HepG2 (cell line): ENCODE measurements at regions not wholly inside any gene's neighbourhood (a gene's known extent, or its start where the extent isn't known, plus 50 kb on each side); places are given as distances from the start of the nearest gene placed in this dataset.

Experiments
- ATAC-seq: fragments of 200-7000 bp; cut with Tn5 transposase; 3 replicates; pipeline ENCODE4 v1.9.1; 2020; ENCODE audit warnings: mild to moderate bottlenecking, moderate library complexity
- BruUV-seq: library from RNA; stranded (reverse); fragments of 400-500 nt; replicated peaks from 2 replicates; lab custom pipeline; 2021; lab: Mats Ljungman, UMichigan
- CTCF ChIA-PET: fragments of 300-600 bp; formaldehyde crosslinking; extraction: SDS; loops from one replicate; lab custom pipeline; 2021; ENCODE audit warnings: low total read pairs, inconsistent platforms, low intra/inter-chr PET ratio; lab: Yijun Ruan, JAX
- POLR2A ChIA-PET: fragments of 350-600 bp; sonication (Branson Sonifier 250); formaldehyde crosslinking; loops from one replicate; lab custom pipeline; 2020; ENCODE audit warnings: antibody characterized with exemption, inconsistent platforms; lab: Yijun Ruan, JAX
- DNase-seq: peaks from one replicate; pipeline ENCODE4 v3.0.0-alpha.2; 2015; ENCODE audit warnings: low spot score
- FAIRE-seq: peaks from 3 replicates; lab custom pipeline; 2011; peaks lifted over from hg19 to GRCh38; lab: Jason Lieb, UNC
- H2AFZ ChIP-seq: one replicate; pipeline ENCODE4 v1.6.1; 2011; ENCODE audit warnings: low read length, inconsistent platforms
- H3K27ac ChIP-seq: fragments of 300-600 bp; 3 replicates; pipeline ENCODE4 v1.8.0; 2011; ENCODE audit warnings: mixed run types, mild to moderate bottlenecking, mixed read lengths, low read length, inconsistent platforms; ENCODE audit not compliant: insufficient read depth; ENCODE audit errors: extremely low read length
- H3K27me3 ChIP-seq, 2 experiments: fragments of 200-600 bp in 1 of 2; 2 replicates in 1 of 2; 3 replicates in 1 of 2; pipeline versions ENCODE4 v1.6.0 to v1.8.0; 2011; ENCODE audit warnings: low read length in 2 of 2, mild to moderate bottlenecking in 2 of 2, moderate library complexity in 2 of 2, inconsistent platforms in 1 of 2; ENCODE audit not compliant: insufficient read depth in 2 of 2, control insufficient read depth in 1 of 2
- H3K36me3 ChIP-seq, 2 experiments: fragments of 200-600 bp in 1 of 2; replicated peaks in 1 of 2; 2 replicates in 1 of 2; 3 replicates in 1 of 2; pipeline versions ENCODE4 v1.5.1 to v1.8.0; 2011; ENCODE audit warnings: low read length in 2 of 2, inconsistent platforms in 1 of 2; ENCODE audit not compliant: insufficient read depth in 2 of 2, control insufficient read depth in 1 of 2
- H3K4me1 ChIP-seq: 2 replicates; pipeline ENCODE4 v1.5.1; 2012; ENCODE audit warnings: low read length, inconsistent platforms; ENCODE audit not compliant: insufficient read depth
- H3K4me2 ChIP-seq: 2 replicates; pipeline ENCODE4 v1.6.0; 2011; ENCODE audit warnings: low read depth, low read length, inconsistent platforms
- H3K4me3 ChIP-seq, 3 experiments: fragments of 200-600 bp in 1 of 3; sonication (generic), shearing (Covaris generic) in 1 of 3; replicated peaks in 1 of 3; 2 replicates each; pipeline ENCODE4 v1.5.1; 2011 to 2016; ENCODE audit warnings: low read length in 3 of 3, inconsistent platforms in 2 of 3, low read depth in 2 of 3, mild to moderate bottlenecking in 2 of 3, control low read depth in 1 of 3, mixed read lengths in 1 of 3; ENCODE audit not compliant: insufficient read depth in 1 of 3
- H3K79me2 ChIP-seq: one replicate; pipeline ENCODE4 v1.6.1; 2011; ENCODE audit warnings: low read length, inconsistent platforms; ENCODE audit not compliant: insufficient read depth
- H3K9ac ChIP-seq: 2 replicates; pipeline ENCODE4 v1.6.0; 2011; ENCODE audit warnings: mild to moderate bottlenecking, low read depth, low read length, inconsistent platforms; ENCODE audit not compliant: insufficient read depth
- H3K9me3 ChIP-seq: 2 replicates; pipeline ENCODE4 v1.5.1; 2012; ENCODE audit warnings: mild to moderate bottlenecking, low read length
- H4K20me1 ChIP-seq: 2 replicates; pipeline ENCODE4 v1.6.0; 2011; ENCODE audit warnings: inconsistent platforms, mild to moderate bottlenecking, low read length, moderate library complexity; ENCODE audit not compliant: insufficient read depth
- ETS1 ChIP-seq: sonication (generic); formaldehyde crosslinking; IDR thresholded peaks from 2 replicates; pipeline ENCODE4 v1.4.0; 2020; ENCODE audit warnings: missing genetic modification reagents
- GZF1 ChIP-seq: sonication (generic); formaldehyde crosslinking; IDR thresholded peaks from 2 replicates; pipeline ENCODE4 v1.5.1; 2020; ENCODE audit warnings: mild to moderate bottlenecking, missing genetic modification reagents
- MED13 ChIP-seq: sonication (generic); formaldehyde crosslinking; IDR thresholded peaks from 2 replicates; pipeline ENCODE4 v1.5.0; 2020; ENCODE audit warnings: missing genetic modification reagents
- RCOR2 ChIP-seq: IDR thresholded peaks from 2 replicates; pipeline ENCODE4 v1.6.1; 2016; ENCODE audit warnings: missing biosample characterization, missing genetic modification reagents
- RELA ChIP-seq: sonication (generic); formaldehyde crosslinking; IDR thresholded peaks from 2 replicates; pipeline ENCODE4 v1.4.0; 2020; ENCODE audit warnings: missing genetic modification reagents
- SRY ChIP-seq: sonication (generic); formaldehyde crosslinking; IDR thresholded peaks from 2 replicates; pipeline ENCODE4 v1.8.0; 2022; ENCODE audit warnings: mild to moderate bottlenecking, missing genetic modification reagents
- ZBTB1 ChIP-seq: sonication (generic); formaldehyde crosslinking; IDR thresholded peaks from 2 replicates; pipeline ENCODE4 v1.4.0; 2020; ENCODE audit warnings: missing genetic modification reagents, borderline replicate concordance
- ZBTB8A ChIP-seq: sonication (generic); formaldehyde crosslinking; IDR thresholded peaks from 2 replicates; pipeline ENCODE4 v1.4.0; 2020; ENCODE audit warnings: mild to moderate bottlenecking, low read depth, missing genetic modification reagents, borderline replicate concordance
- ZNF292 ChIP-seq: sonication (generic); formaldehyde crosslinking; IDR thresholded peaks from 2 replicates; pipeline ENCODE4 v1.8.1; 2022; ENCODE audit warnings: mild to moderate bottlenecking, low read depth, missing genetic modification reagents, borderline replicate concordance
- ZNF549 ChIP-seq: sonication (generic); formaldehyde crosslinking; IDR thresholded peaks from 2 replicates; pipeline ENCODE4 v1.5.0; 2020; ENCODE audit warnings: missing genetic modification reagents
- ZNF557 ChIP-seq: sonication (generic); formaldehyde crosslinking; IDR thresholded peaks from 2 replicates; pipeline ENCODE4 v1.4.0; 2020; ENCODE audit warnings: missing genetic modification reagents
- ZNF562 ChIP-seq: sonication (generic); formaldehyde crosslinking; IDR thresholded peaks from 2 replicates; pipeline ENCODE4 v1.8.0; 2022; ENCODE audit warnings: missing genetic modification reagents, borderline replicate concordance
- WGBS: methylation state at CpG from one replicate; pipeline ENCODE4 v1.1.6; 2017; ENCODE audit warnings: low lambda C conversion rate; 5-methylcytosine and 5-hydroxymethylcytosine counted together
- in situ Hi-C: cut with HindIII; loops from 2 replicates; pipeline ENCODE4 v1.10.0; 2017; ENCODE audit warnings: low pct_unique_long_range_greater_than_20kb; ENCODE audit not compliant: extremely low pct_ligation_motif_present
- intact Hi-C: fragments of 100-400 bp; cut with micrococcal nuclease; formaldehyde crosslinking; loops from one replicate; pipeline ENCODE4 v1.10.0; 2022; ENCODE audit not compliant: unreplicated experiment

- Histone ChIP-seq H3K79me2 (no peaks in the 10 kb centered on the region), H4K20me1 (no peaks in the 10 kb centered on the region), H2AFZ (no peak overlapping the region), H3K36me3 (no peaks in the 10 kb centered on the region), H3K27ac (no peak overlapping the region), H3K9me3 (no peaks in the 10 kb centered on the region), H3K9ac (no peak overlapping the region), H3K4me3 (no peak overlapping the region), H3K4me2 (no peak overlapping the region), H3K27me3 (peaks cover 0 to 11% of the 10 kb centered on the region in 2 experiments; a peak in 3 of 5 replicates), H3K4me1 (no peaks in the 10 kb centered on the region)
- no peak for TF ChIP-seq ZNF557 (CRISPR knock-in tag)
- no peak for TF ChIP-seq ZNF292
- no peak for TF ChIP-seq ZNF562 (CRISPR knock-in tag)
- no peak for TF ChIP-seq MED13
- TF ChIP-seq GZF1 (CRISPR knock-in tag) = no peak
- no peak for TF ChIP-seq ETS1 (CRISPR knock-in tag)
- ChIA-PET POLR2A (no interaction called here), CTCF (no interaction called here)
- FAIRE-seq (no peak), DNase-seq (no peak), ATAC-seq (no peak)
- WGBS = 3% methylated on average over 6 of the region's 6 CpGs
- BruUV-seq = no TSS peak
- intact Hi-C loops (no loop called here), in situ Hi-C loops (no loop called here)
Measured at GRCh38 chr15:61753018-61753710, 307.1 kb downstream of the VPS13C start.

GRCh38 chr15:61752001-61752400 is 308.2 kb downstream of the VPS13C start:
- TF ChIP-seq SRY (CRISPR knock-in tag) (no peak), RELA (CRISPR knock-in tag) (no peak), ZBTB1 (CRISPR knock-in tag) (no peak), RCOR2 (CRISPR knock-in tag) (no peak), ZNF549 (CRISPR knock-in tag) (no peak), ZBTB8A (no peak)
- DNase-seq = no peak
- POLR2A ChIA-PET = no interaction called here
- Histone ChIP-seq H3K79me2 (no peaks in the 10 kb centered on the region), H3K9me3 (no peaks in the 10 kb centered on the region), H3K27ac (no peak overlapping the region), H3K4me2 (no peak overlapping the region), H2AFZ (no peak overlapping the region), H3K9ac (no peak overlapping the region), H3K36me3 (no peaks in the 10 kb centered on the region), H3K4me1 (no peaks in the 10 kb centered on the region), H4K20me1 (no peaks in the 10 kb centered on the region), H3K27me3 (peaks cover 0 to 8% of the 10 kb centered on the region in 2 experiments; a peak in 3 of 5 replicates), H3K4me3 (no peak overlapping the region)
- 32% methylated on average over 5 of the region's 5 CpGs for WGBS
- CTCF ChIA-PET = no interaction called here
- intact Hi-C loops = no loop called here
- ATAC-seq = no peak
- no peak for FAIRE-seq
- BruUV-seq = no TSS peak
- in situ Hi-C loops = no loop called here
